GM12873 (cell line): ENCODE measurements at regions not wholly inside any gene's neighbourhood (a gene's known extent, or its start where the extent isn't known, plus 50 kb on each side); places are given as distances from the start of the nearest gene placed in this dataset.

ENCODE experiments used
- TF ChIP-seq, protein P1 (sequence below): IDR thresholded peaks from 2 replicates; pipeline ENCODE4 v1.5.1; 2012; ENCODE audit warnings: low read depth, mild to moderate bottlenecking, moderate library complexity, low read length, control low read depth; ENCODE audit not compliant: insufficient read depth; ENCODE audit errors: missing control alignments

DNA sequence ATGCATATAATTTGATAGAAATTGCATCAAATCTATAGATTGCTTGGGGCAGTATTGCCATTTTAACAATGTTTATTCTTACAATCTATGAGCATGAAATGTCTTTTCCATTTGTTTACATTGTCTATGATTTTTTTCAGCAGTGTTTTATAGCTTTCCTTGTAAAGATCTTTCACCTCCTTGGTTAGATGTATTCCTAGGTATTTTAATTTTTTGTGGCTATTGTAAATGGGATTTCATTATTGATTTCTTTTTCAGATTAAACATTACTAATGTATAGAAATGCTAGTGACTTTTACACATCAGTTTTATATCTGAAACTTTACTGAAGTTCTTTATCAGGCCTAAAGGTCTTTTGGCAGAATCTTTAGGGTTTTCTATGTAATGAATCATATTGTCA is 237.6 kb upstream of the STAC start:
- TF ChIP-seq, protein P1, sequence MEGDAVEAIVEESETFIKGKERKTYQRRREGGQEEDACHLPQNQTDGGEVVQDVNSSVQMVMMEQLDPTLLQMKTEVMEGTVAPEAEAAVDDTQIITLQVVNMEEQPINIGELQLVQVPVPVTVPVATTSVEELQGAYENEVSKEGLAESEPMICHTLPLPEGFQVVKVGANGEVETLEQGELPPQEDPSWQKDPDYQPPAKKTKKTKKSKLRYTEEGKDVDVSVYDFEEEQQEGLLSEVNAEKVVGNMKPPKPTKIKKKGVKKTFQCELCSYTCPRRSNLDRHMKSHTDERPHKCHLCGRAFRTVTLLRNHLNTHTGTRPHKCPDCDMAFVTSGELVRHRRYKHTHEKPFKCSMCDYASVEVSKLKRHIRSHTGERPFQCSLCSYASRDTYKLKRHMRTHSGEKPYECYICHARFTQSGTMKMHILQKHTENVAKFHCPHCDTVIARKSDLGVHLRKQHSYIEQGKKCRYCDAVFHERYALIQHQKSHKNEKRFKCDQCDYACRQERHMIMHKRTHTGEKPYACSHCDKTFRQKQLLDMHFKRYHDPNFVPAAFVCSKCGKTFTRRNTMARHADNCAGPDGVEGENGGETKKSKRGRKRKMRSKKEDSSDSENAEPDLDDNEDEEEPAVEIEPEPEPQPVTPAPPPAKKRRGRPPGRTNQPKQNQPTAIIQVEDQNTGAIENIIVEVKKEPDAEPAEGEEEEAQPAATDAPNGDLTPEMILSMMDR, result no peak

DNA sequence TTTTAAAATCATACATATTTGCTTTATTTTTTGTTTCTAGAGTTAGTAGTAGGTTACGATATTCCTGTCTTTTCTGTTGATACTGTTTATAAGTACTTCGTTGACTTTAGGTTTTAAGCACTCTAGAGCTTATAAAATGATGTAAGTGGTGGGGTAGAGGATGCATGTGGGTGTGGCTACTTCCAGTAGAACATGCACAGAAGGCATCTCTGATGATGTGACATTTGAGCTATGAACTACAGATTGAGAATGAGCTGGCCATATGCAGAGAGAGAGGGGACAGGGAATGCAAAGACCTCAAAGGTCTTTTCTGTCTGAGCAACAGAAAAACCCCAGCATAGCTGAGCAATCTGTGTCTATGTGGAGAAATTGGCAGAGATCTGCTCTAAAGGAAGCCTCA is 233.9 kb upstream of the STAC start:
- TF ChIP-seq, protein P1, result no peak

DNA sequence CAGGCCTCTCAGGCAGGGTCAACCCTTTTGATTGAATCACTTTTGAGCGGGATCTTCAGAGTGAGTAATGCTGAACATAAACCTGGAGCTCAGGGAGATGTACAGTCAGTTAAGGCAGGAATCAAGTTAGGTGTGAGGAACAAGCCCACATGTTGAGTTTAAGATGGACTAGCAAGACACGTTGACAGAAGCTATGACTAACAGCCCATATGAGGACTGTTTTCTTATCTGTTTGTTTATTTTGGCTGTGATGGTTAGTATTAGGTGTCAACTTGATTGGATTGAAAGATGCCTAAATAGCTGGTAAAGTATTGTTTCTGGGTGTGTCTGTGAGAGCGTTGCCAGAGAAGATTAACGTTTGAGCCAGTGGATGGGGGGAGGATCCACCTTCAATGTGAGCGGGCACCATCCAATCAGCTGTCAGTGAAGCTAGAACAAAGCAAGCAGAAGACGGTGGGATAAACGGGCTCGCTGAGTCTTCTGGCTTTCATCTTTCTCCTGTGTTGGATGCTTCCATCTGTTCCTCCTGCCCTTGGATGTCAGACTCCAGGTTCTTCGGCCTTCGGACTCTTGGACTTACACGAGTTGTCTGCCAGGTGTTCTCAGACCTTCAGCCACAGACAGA is 232.3 kb upstream of the STAC start:
- TF ChIP-seq, protein P1, result no peak

DNA sequence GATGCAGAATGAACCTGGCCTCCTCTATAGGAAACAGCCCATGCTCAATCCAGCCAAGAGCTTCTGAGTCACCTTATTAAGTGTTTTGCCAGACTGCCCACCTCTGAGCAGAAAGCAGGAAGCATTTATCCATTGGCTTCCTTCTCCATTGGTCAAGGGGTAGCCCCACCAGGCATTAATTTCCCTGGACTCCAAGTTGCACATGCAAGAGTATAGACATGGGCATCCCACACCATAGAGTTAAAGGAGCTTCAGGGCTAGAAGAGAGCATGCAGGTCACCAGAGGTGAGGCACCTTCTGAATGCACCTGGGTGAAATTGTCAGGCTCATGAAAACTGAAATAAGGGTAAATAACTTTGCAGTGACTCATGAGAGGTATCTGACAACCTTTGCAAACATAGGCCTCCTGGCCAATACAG is 230.8 kb upstream of the STAC start:
- TF ChIP-seq, protein P1, result no peak

DNA sequence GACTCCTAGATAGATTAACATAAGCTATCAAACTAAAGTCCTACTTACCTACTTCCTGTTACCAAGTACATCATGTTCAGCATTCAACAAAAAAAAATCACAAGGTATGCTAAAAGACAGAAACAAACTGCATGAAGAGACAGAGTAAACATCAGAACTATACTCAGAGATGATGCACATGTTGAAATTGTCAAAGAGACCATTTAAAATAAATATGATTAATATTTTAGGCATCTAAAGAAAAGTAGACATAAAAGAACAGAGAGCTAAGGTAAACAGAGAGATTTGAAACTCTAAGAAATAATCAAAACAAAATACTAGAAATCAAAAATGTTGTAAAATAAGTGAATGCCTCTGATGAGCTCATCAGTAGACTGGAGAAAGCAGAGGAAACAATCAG is 224.8 kb upstream of the STAC start:
- TF ChIP-seq, protein P1, result no peak

DNA sequence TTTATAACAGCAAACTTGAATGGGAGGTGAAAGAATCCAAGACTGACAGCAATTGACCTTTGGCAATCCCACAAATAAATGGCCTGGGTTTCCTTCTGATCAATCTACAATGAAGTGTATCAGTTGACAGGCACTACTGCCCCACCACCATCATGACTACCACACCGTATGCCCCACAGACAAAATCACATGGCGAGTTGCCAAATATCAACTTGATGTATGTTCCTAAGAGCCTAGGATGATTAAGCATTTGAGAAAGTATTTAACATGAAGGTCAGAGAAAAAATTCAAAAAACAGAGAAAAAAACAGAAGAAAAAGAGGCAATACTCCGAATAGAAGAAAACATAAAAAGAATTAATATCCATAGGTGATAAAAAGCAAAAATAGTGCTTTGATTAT is 215.9 kb upstream of the STAC start:
- TF ChIP-seq, protein P1, result no peak

DNA sequence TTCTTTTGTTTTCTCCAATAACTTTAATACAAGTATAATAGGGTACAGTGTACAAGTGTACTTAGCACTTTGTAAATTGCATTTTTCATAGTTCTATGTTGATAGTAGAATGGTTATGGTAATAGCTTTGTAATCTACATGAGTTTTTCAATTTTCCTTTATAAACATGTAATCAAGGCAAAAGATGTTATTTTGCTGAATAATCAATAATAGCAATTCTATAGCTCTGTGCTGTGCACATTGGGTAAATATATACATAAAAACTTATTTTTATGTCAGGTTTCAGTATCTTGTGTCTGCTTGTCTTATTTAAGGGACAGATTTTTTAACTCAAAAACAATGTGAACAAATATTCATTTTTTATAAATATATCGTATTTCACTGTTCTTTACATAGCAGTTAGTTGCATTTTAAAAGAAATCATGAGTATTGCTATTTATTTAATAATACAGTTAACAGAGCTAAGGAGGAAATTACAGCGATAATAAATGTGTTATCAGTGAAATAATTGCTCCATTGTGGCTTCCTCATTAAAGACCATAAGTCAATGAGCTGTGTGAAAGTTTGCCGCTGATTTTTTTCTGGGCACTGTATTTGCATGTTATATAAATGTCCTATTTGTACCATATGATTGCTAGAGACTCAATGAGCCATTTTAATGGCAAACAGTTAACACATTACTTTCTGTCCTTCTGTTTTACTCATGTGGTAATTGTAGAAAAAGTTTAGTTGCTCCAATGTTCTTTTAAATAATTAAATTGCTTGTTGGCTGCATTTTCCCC is 214.6 kb upstream of the STAC start:
- TF ChIP-seq, protein P1, result no peak
